ENCODE measurements at regions not wholly inside any gene's neighbourhood (a gene's known extent, or its start where the extent isn't known, plus 50 kb on each side); places are given as distances from the start of the nearest gene placed in this dataset.

DNA sequence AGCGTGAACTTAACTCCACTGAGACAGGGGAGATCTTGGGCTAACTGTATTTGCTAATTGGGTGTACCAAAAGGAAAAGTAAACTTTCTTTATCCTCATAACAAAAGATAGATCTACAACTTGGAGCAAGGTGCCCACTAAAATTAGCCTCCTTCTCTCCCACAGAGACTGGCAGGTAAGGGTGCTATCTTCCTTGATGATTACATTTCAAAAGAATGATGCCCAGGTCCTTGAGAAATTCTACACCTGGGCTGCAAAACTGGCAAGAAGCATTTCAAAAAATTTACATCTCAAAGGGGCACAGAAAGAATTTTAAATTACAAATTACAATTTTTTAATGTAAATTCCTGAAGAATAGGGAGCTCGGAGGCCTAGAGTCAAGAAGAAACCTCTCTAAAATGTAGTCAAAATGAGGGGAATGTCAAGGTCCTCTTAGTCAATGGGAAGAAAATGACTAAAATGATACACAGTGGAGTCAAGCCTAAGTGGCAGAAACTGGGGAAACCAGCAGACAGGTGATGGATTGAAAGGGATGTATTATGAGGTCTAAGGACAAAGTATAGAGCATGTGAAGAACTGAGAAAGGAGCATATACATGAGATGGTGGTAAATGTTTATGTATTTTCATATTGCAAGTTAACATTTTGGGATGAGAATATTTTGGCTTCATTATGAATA is 348.3 kb upstream of the TUSC1 start:
- Histone ChIP-seq H3K14ac (ENCODE audit: low read length) (no peak overlapping the region), H2BK15ac (ENCODE audit: low read length) (no peak overlapping the region), H3K4me1 (ENCODE audit: control insufficient read depth in 2 of 2, insufficient read depth in 1 of 2, low read depth in 1 of 2, low read length in 2 of 2) (no peaks in the 10 kb centered on the region), H2BK12ac (ENCODE audit: low read length) (no peak overlapping the region), H3K23ac (ENCODE audit: low read depth, low read length, poor library complexity) (no peak overlapping the region), H3K18ac (ENCODE audit: low read length) (no peak overlapping the region), H3K9me3 (replicated peaks in 1 of 2; ENCODE audit: control insufficient read depth in 2 of 2, insufficient read depth in 1 of 2, low read depth in 1 of 2, low read length in 2 of 2) (no peaks in the 10 kb centered on the region), H3K27me3 (ENCODE audit: control insufficient read depth in 3 of 3, insufficient read depth in 3 of 3, low read depth in 1 of 3, low read length in 3 of 3) (no peaks in the 10 kb centered on the region), H2BK120ac (ENCODE audit: low read depth, low read length) (no peak overlapping the region), H4K8ac (ENCODE audit: low read depth, low read length) (no peak overlapping the region), H3K79me1 (ENCODE audit: low read depth, low read length) (no peaks in the 10 kb centered on the region), H3K4me2 (ENCODE audit: insufficient read depth, low read length, poor library complexity, severe bottlenecking) (no peak overlapping the region), H2AFZ (ENCODE audit: low read length) (no peak overlapping the region), H3K9ac (ENCODE audit: low read depth, low read length, poor library complexity) (no peak overlapping the region), H3K4ac (ENCODE audit: low read length) (no peak overlapping the region), H4K91ac (ENCODE audit: low read depth, low read length, poor library complexity) (no peak overlapping the region), H3K27ac (replicated peaks; ENCODE audit: low read length) (no peak overlapping the region), H2AK5ac (ENCODE audit: low read depth, low read length) (no peak overlapping the region), H2BK5ac (ENCODE audit: low read length) (no peak overlapping the region), H3K4me3 (ENCODE audit: low read length in 2 of 2) (no peak overlapping the region), H3K36me3 (replicated peaks in 1 of 2; ENCODE audit: control insufficient read depth in 2 of 2, insufficient read depth in 2 of 2, low read length in 2 of 2) (no peaks in the 10 kb centered on the region)
- no peak for DNase-seq (ENCODE audit: low spot score)
- WGBS, 2 donors (ENCODE audit: extremely low coverage in 2 of 2, insufficient read length in 2 of 2, insufficient replicate concordance in 1 of 2) = no CpG with 5 or more reads among the region's 2 CpGs

DNA sequence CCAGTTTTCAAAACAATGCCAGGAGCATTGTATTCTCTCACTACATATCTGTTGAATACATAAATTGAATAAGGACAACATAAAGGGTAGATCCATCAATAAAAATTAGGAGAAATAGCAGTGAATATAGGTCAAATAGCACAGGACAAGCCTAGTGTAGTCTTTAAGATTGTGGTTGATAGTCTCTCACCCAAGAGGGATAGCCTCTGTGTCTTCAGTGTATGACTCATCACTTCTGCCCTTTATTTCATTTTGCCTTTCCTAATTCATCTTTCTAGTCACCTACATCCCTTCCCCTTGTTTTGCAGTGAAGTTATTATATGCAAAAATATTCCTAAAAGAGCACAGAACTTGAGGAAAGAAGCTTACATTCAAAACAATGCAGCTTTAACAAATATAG is 335.0 kb upstream of the TUSC1 start:
- H3K79me1 ChIP-seq (ENCODE audit: low read depth, low read length) = no peaks in the 10 kb centered on the region
- H3K4me3 ChIP-seq (ENCODE audit: low read length in 2 of 2) = no peak overlapping the region
- peaks cover 0 to 2% of the 10 kb centered on the region in 2 donors for H3K4me1 ChIP-seq (ENCODE audit: control insufficient read depth in 2 of 2, insufficient read depth in 1 of 2, low read depth in 1 of 2, low read length in 2 of 2)
- no peak overlapping the region for H4K8ac ChIP-seq (ENCODE audit: low read depth, low read length)
- H2BK15ac ChIP-seq (ENCODE audit: low read length) = no peak overlapping the region
- H2BK5ac ChIP-seq (ENCODE audit: low read length) = no peak overlapping the region
- H2AFZ ChIP-seq (ENCODE audit: low read length) = no peak overlapping the region
- H3K4me2 ChIP-seq (ENCODE audit: insufficient read depth, low read length, poor library complexity, severe bottlenecking) = no peak overlapping the region
- H3K23ac ChIP-seq (ENCODE audit: low read depth, low read length, poor library complexity) = no peak overlapping the region
- no peak overlapping the region for H2BK12ac ChIP-seq (ENCODE audit: low read length)
- DNase-seq (ENCODE audit: low spot score) = no peak
- no peak overlapping the region for H4K91ac ChIP-seq (ENCODE audit: low read depth, low read length, poor library complexity)
- no peak overlapping the region for H2AK5ac ChIP-seq (ENCODE audit: low read depth, low read length)
- no peaks in the 10 kb centered on the region for H3K9me3 ChIP-seq (replicated peaks in 1 of 2; ENCODE audit: control insufficient read depth in 2 of 2, insufficient read depth in 1 of 2, low read depth in 1 of 2, low read length in 2 of 2)
- H3K27ac ChIP-seq (replicated peaks; ENCODE audit: low read length) = no peak overlapping the region
- H3K18ac ChIP-seq (ENCODE audit: low read length) = no peak overlapping the region
- no peaks in the 10 kb centered on the region for H3K36me3 ChIP-seq (replicated peaks in 1 of 2; ENCODE audit: control insufficient read depth in 2 of 2, insufficient read depth in 2 of 2, low read length in 2 of 2)
- no peaks in the 10 kb centered on the region for H3K27me3 ChIP-seq (ENCODE audit: control insufficient read depth in 3 of 3, insufficient read depth in 3 of 3, low read depth in 1 of 3, low read length in 3 of 3)
- no peak overlapping the region for H3K9ac ChIP-seq (ENCODE audit: low read depth, low read length, poor library complexity)
- H2BK120ac ChIP-seq (ENCODE audit: low read depth, low read length) = no peak overlapping the region
- no peak overlapping the region for H3K14ac ChIP-seq (ENCODE audit: low read length)
- no peak overlapping the region for H3K4ac ChIP-seq (ENCODE audit: low read length)

DNA sequence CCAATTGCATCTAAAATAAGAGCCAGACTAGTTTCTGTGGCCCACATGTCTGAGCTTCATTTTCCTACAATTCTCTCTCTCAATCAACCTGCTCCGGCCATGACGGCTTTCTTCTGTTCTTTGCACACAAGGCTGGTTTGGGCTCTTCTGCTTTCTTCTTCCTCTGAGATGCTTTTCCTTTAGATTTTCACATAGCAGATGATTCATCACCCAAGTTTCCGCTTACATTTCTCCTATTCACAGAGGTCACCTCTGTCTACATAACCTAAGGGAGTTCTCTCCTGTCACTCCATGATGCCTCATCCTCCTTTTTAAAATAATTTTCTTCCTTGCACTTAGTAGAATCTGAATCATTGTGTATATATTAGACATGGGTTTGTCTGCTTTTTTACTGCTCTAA is 334.6 kb upstream of the TUSC1 start:
- H3K4me2 ChIP-seq (ENCODE audit: insufficient read depth, low read length, poor library complexity, severe bottlenecking) = no peak overlapping the region
- H4K91ac ChIP-seq (ENCODE audit: low read depth, low read length, poor library complexity) = no peak overlapping the region
- no peak overlapping the region for H2BK120ac ChIP-seq (ENCODE audit: low read depth, low read length)
- H3K18ac ChIP-seq (ENCODE audit: low read length) = no peak overlapping the region
- no peak overlapping the region for H2BK15ac ChIP-seq (ENCODE audit: low read length)
- no peak overlapping the region for H2BK5ac ChIP-seq (ENCODE audit: low read length)
- H4K8ac ChIP-seq (ENCODE audit: low read depth, low read length) = no peak overlapping the region
- H2AFZ ChIP-seq (ENCODE audit: low read length) = no peak overlapping the region
- H3K27me3 ChIP-seq (ENCODE audit: control insufficient read depth in 3 of 3, insufficient read depth in 3 of 3, low read depth in 1 of 3, low read length in 3 of 3) = no peaks in the 10 kb centered on the region
- peaks cover 0 to 2% of the 10 kb centered on the region in 2 donors for H3K4me1 ChIP-seq (ENCODE audit: control insufficient read depth in 2 of 2, insufficient read depth in 1 of 2, low read depth in 1 of 2, low read length in 2 of 2)
- H3K27ac ChIP-seq (replicated peaks; ENCODE audit: low read length) = no peak overlapping the region
- H3K14ac ChIP-seq (ENCODE audit: low read length) = no peak overlapping the region
- H3K9ac ChIP-seq (ENCODE audit: low read depth, low read length, poor library complexity) = no peak overlapping the region
- no peak overlapping the region for H3K4ac ChIP-seq (ENCODE audit: low read length)
- H2AK5ac ChIP-seq (ENCODE audit: low read depth, low read length) = no peak overlapping the region
- DNase-seq (ENCODE audit: low spot score) = no peak
- no peaks in the 10 kb centered on the region for H3K9me3 ChIP-seq (replicated peaks in 1 of 2; ENCODE audit: control insufficient read depth in 2 of 2, insufficient read depth in 1 of 2, low read depth in 1 of 2, low read length in 2 of 2)
- H3K4me3 ChIP-seq (ENCODE audit: low read length in 2 of 2) = no peak overlapping the region
- no peak overlapping the region for H2BK12ac ChIP-seq (ENCODE audit: low read length)
- H3K79me1 ChIP-seq (ENCODE audit: low read depth, low read length) = no peaks in the 10 kb centered on the region
- H3K36me3 ChIP-seq (replicated peaks in 1 of 2; ENCODE audit: control insufficient read depth in 2 of 2, insufficient read depth in 2 of 2, low read length in 2 of 2) = no peaks in the 10 kb centered on the region
- no peak overlapping the region for H3K23ac ChIP-seq (ENCODE audit: low read depth, low read length, poor library complexity)
- WGBS, 2 donors (ENCODE audit: extremely low coverage in 2 of 2, insufficient read length in 2 of 2, insufficient replicate concordance in 1 of 2) = no CpG with 5 or more reads among the region's 3 CpGs

DNA sequence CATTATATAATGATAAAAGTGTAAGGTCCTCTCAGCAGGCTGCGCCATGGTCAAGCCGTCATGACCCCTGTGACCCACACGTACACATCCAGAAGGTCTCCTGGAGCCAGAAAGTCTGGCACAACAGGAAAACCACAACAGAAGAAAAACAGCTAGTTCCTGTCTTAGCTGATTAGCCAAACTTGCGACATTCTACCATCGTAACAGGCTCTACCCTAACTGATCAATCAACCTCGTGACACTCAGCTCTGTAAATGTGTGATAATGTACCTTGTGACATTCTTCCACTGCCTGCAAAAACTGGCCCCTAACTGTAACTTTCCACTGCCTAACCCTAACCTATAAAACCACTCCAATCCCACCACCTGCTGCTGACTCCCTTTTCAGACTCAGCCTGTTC is 316.4 kb upstream of the TUSC1 start:
- Histone ChIP-seq H3K27me3 (ENCODE audit: control insufficient read depth in 3 of 3, insufficient read depth in 3 of 3, low read depth in 1 of 3, low read length in 3 of 3) (no peaks in the 10 kb centered on the region), H2BK15ac (ENCODE audit: low read length) (no peak overlapping the region), H2BK5ac (ENCODE audit: low read length) (no peak overlapping the region), H3K4me3 (ENCODE audit: low read length in 2 of 2) (no peak overlapping the region), H4K91ac (ENCODE audit: low read depth, low read length, poor library complexity) (no peak overlapping the region), H3K23ac (ENCODE audit: low read depth, low read length, poor library complexity) (no peak overlapping the region), H3K36me3 (replicated peaks in 1 of 2; ENCODE audit: control insufficient read depth in 2 of 2, insufficient read depth in 2 of 2, low read length in 2 of 2) (no peaks in the 10 kb centered on the region), H4K8ac (ENCODE audit: low read depth, low read length) (no peak overlapping the region), H2BK120ac (ENCODE audit: low read depth, low read length) (no peak overlapping the region), H3K27ac (replicated peaks; ENCODE audit: low read length) (no peak overlapping the region), H3K79me1 (ENCODE audit: low read depth, low read length) (no peaks in the 10 kb centered on the region), H3K4ac (ENCODE audit: low read length) (no peak overlapping the region), H2AK5ac (ENCODE audit: low read depth, low read length) (no peak overlapping the region), H3K9me3 (replicated peaks in 1 of 2; ENCODE audit: control insufficient read depth in 2 of 2, insufficient read depth in 1 of 2, low read depth in 1 of 2, low read length in 2 of 2) (no peaks in the 10 kb centered on the region), H3K18ac (ENCODE audit: low read length) (no peak overlapping the region), H3K4me1 (ENCODE audit: control insufficient read depth in 2 of 2, insufficient read depth in 1 of 2, low read depth in 1 of 2, low read length in 2 of 2) (no peaks in the 10 kb centered on the region), H3K14ac (ENCODE audit: low read length) (no peak overlapping the region), H2BK12ac (ENCODE audit: low read length) (no peak overlapping the region), H2AFZ (ENCODE audit: low read length) (no peak overlapping the region), H3K9ac (ENCODE audit: low read depth, low read length, poor library complexity) (no peak overlapping the region), H3K4me2 (ENCODE audit: insufficient read depth, low read length, poor library complexity, severe bottlenecking) (no peak overlapping the region)
- DNase-seq (ENCODE audit: low spot score) = no peak
- no CpG with 5 or more reads among the region's 6 CpGs for WGBS, 2 donors (ENCODE audit: extremely low coverage in 2 of 2, insufficient read length in 2 of 2, insufficient replicate concordance in 1 of 2)

Measured in neuronal stem cell (in vitro differentiated cells).